GM06990 (cell line): ENCODE measurements at regions not wholly inside any gene's neighbourhood (a gene's known extent, or its start where the extent isn't known, plus 50 kb on each side); places are given as distances from the start of the nearest gene placed in this dataset.

Experiments used
- DNase-seq: peaks from one replicate; pipeline ENCODE4 v3.0.0-alpha.2; 2011; ENCODE audit not compliant: insufficient read length; ENCODE audit errors: extremely low read depth
- H3K27me3 ChIP-seq: replicated peaks from 2 replicates; pipeline ENCODE4 v1.6.0; 2011; ENCODE audit warnings: low read length; ENCODE audit not compliant: control insufficient read depth, insufficient read depth
- H3K36me3 ChIP-seq: 2 replicates; pipeline ENCODE4 v1.5.1; 2011; ENCODE audit warnings: low read length; ENCODE audit not compliant: control insufficient read depth, insufficient read depth
- H3K4me3 ChIP-seq: replicated peaks from 2 replicates; pipeline ENCODE4 v1.5.1; 2011; ENCODE audit warnings: low read depth, mild to moderate bottlenecking, control low read depth, low read length
- TF ChIP-seq, protein P1 (sequence below): IDR thresholded peaks from 2 replicates; pipeline ENCODE4 v1.5.1; 2011; ENCODE audit warnings: low read length, control low read depth, mild to moderate bottlenecking, inconsistent platforms; ENCODE audit not compliant: insufficient read depth, poor library complexity, severe bottlenecking

DNA sequence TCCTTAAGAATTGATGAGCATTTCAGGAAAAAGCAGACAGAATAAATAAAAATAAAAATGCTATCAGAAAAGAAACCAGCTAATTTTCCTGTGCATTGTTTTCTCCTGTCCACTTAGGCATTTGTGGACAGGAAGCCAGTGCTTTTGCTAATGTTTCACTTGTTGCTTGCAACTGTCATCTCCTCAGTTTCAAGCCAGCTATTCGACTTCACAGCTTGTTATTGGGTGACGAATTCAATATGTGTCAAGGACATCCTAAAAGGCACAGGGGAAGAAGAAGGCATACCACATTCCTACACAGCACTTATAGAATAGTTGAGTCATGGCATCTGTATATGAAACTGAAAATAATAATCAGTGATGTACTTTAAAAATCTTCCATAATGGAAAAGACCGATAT lies 530.6 kb upstream of the KIRREL3 start:
- Histone ChIP-seq H3K4me3 (no peak overlapping the region), H3K36me3 (no peaks in the 10 kb centered on the region), H3K27me3 (no peaks in the 10 kb centered on the region)
- TF ChIP-seq, protein P1, sequence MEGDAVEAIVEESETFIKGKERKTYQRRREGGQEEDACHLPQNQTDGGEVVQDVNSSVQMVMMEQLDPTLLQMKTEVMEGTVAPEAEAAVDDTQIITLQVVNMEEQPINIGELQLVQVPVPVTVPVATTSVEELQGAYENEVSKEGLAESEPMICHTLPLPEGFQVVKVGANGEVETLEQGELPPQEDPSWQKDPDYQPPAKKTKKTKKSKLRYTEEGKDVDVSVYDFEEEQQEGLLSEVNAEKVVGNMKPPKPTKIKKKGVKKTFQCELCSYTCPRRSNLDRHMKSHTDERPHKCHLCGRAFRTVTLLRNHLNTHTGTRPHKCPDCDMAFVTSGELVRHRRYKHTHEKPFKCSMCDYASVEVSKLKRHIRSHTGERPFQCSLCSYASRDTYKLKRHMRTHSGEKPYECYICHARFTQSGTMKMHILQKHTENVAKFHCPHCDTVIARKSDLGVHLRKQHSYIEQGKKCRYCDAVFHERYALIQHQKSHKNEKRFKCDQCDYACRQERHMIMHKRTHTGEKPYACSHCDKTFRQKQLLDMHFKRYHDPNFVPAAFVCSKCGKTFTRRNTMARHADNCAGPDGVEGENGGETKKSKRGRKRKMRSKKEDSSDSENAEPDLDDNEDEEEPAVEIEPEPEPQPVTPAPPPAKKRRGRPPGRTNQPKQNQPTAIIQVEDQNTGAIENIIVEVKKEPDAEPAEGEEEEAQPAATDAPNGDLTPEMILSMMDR = no peak
- no peak for DNase-seq

DNA sequence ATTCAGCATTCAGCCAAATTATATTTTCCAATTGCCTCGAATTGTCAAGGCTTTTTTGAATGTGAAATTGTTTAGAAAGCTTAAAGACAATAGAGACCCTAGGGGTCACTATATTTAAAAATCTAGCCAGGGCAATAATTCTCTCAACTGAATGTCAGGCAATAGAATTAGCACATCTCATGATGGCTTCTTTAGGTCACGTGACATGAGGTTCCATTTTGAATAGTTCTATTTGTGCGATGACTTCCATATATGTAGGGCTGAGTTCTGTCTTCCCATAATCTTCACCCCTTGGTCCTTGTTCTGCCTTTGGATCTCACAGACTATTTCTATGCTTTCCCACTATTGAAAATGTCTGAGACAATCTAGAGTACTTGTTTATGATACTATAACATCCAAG lies 527.7 kb upstream of the KIRREL3 start:
- Histone ChIP-seq H3K36me3 (no peaks in the 10 kb centered on the region), H3K27me3 (no peaks in the 10 kb centered on the region), H3K4me3 (no peak overlapping the region)
- TF ChIP-seq, protein P1 = no peak
- DNase-seq = no peak

- H3K36me3 ChIP-seq = no peaks in the 10 kb centered on the region
- no peaks in the 10 kb centered on the region for H3K27me3 ChIP-seq
- TF ChIP-seq, protein P1 = no peak
- no peak for DNase-seq
- H3K4me3 ChIP-seq = no peak overlapping the region
Observed at GRCh38 chr11:127524618-127525017, 524.0 kb upstream of the KIRREL3 start.

DNA sequence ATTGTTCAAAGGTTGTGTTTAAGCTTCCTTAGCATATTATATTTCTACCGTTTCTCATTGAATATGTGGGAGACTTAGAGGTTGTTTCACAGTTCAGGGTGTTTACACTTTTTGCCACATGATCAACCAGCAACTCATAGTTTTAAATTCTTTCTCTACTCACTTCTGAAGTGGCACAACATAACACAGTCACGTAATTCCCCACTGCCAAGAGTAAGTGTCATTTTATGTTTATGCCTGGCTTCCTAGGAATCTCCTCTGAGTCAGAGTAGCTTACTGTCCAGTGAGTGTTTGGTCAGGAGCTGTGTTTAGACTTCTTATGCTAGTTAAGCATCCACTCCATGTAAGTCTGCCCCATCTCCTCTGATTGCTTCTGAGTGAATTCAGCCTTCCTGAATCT lies 520.8 kb upstream of the KIRREL3 start:
- DNase-seq = no peak
- Histone ChIP-seq H3K4me3 (no peak overlapping the region), H3K27me3 (no peaks in the 10 kb centered on the region), H3K36me3 (no peaks in the 10 kb centered on the region)
- TF ChIP-seq, protein P1 = no peak

GRCh38 chr11:127507851-127508250 lies 507.3 kb upstream of the KIRREL3 start:
- no peak overlapping the region for H3K4me3 ChIP-seq
- H3K27me3 ChIP-seq = no peaks in the 10 kb centered on the region
- no peaks in the 10 kb centered on the region for H3K36me3 ChIP-seq
- TF ChIP-seq, protein P1 = no peak
- no peak for DNase-seq

DNA sequence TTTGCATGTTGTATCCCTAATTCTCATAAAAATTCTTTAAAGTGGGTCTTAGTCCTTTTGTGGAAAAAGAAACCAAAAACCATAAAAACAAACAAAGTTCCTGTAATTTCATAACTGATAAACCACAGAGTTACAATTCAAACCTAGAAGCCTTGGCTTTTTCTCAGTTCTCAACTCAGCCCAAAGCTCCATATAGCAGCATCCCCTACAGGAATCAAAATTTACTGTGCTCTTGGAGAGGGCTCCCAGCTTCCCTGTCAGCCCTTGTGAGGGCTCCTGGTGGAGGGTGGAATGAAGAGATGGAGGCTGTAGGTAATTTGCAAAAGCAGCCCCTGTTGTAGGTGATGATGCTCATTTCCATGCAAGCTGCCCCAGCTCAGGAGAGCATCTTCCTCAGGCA lies 506.1 kb upstream of the KIRREL3 start:
- Histone ChIP-seq H3K27me3 (no peaks in the 10 kb centered on the region), H3K36me3 (no peaks in the 10 kb centered on the region), H3K4me3 (no peak overlapping the region)
- TF ChIP-seq, protein P1 = no peak
- DNase-seq = no peak
